ENCODE measurements at regions not wholly inside any gene's neighbourhood (a gene's known extent, or its start where the extent isn't known, plus 50 kb on each side); places are given as distances from the start of the nearest gene placed in this dataset.

DNA sequence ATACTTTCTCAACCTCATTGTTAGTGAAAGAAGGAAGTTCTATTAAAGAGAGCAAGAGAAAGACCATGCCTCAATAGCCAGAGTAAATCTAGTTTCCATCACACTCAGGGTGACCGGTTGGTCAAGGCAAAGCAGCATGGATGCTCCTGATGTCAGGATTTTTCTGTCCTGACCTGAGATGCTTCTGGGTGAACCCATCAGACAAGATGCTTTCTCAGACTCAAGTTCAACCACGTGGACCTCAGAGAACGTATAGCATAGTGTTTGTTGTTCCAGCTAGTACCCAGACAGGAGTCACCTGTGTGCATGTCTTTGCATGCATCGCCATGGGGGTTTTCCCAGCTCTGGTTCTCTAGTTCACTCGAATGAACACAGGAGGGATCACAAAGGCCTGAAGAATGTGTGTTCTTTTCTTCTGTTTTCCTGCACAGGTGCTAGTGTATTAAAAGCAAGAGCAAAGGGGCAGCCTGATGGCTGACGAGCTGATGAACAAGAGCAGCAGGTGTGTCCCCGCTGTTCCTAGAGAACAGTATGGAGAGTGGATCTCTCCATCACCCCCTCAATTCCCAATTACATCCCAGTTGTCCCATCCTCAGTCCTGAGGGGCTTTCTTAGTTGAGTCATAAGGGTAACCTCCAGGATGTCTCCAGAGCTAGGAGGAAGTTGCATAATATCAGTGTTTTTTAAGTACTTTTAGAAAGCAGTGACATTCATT, 110.5 kb upstream of the ENPP6 start:
- Histone ChIP-seq H4K91ac (ENCODE audit: insufficient read length, low read depth, low read length) (no peak overlapping the region), H2BK120ac (ENCODE audit: low read depth, low read length, poor library complexity, severe bottlenecking) (no peak overlapping the region), H3K79me1 (ENCODE audit: insufficient read depth, low read depth, low read length, poor library complexity, severe bottlenecking) (no peaks in the 10 kb centered on the region), H3K18ac (ENCODE audit: insufficient read length, low read depth, low read length) (no peak overlapping the region), H3K4ac (ENCODE audit: low read depth, low read length) (no peak overlapping the region), H4K5ac (ENCODE audit: insufficient read length, low read depth, low read length) (no peak overlapping the region), H2AK5ac (ENCODE audit: insufficient read length, low read length) (no peak overlapping the region), H3K56ac (ENCODE audit: insufficient read length, low read depth, low read length) (no peak overlapping the region), H3K27me3 (ENCODE audit: insufficient read depth, low read length) (no peaks in the 10 kb centered on the region), H3K14ac (ENCODE audit: insufficient read depth, low read length) (no peak overlapping the region), H3K4me2 (ENCODE audit: insufficient read depth, insufficient read length, low read length) (no peak overlapping the region), H2AFZ (ENCODE audit: low read length) (no peak overlapping the region), H2BK12ac (ENCODE audit: insufficient read length, low read depth, low read length) (no peak overlapping the region), H3K27ac (ENCODE audit: insufficient read length, low read depth, low read length) (no peak overlapping the region), H3K4me1 (ENCODE audit: insufficient read depth, low read length) (no peaks in the 10 kb centered on the region), H4K8ac (replicated peaks; ENCODE audit: insufficient read length, low read depth, low read length) (no peak overlapping the region), H4K20me1 (ENCODE audit: control insufficient read depth, insufficient read depth, insufficient read length) (no peaks in the 10 kb centered on the region), H3K23ac (ENCODE audit: insufficient read length, low read depth, low read length) (no peak overlapping the region), H2BK5ac (ENCODE audit: insufficient read length, low read length) (no peak overlapping the region), H2BK20ac (ENCODE audit: low read depth, low read length, poor library complexity, severe bottlenecking) (no peak overlapping the region), H3K9me3 (ENCODE audit: control insufficient read depth, low read depth, low read length) (no peaks in the 10 kb centered on the region), H3K79me2 (ENCODE audit: insufficient read depth, low read length) (no peaks in the 10 kb centered on the region), H2BK15ac (ENCODE audit: low read depth, low read length) (no peak overlapping the region), H3T11ph (ENCODE audit: low read length) (no peak overlapping the region), H3K9ac (ENCODE audit: extremely low read depth, insufficient read length, low read length) (no peak overlapping the region), H3K23me2 (ENCODE audit: insufficient read length, low read depth, low read length, poor library complexity, severe bottlenecking) (no peaks in the 10 kb centered on the region)
- Mint-ChIP-seq H3K4me3 (no peak overlapping the region), H3K9me3 (peaks cover 9 to 13% of the 10 kb centered on the region in 2 experiments; a peak in 3 of 5 replicates), H3K36me3 (ENCODE audit: insufficient read depth in 1 of 3, low read depth in 3 of 3) (peaks cover 0 to 13% (median 5%) of the 10 kb centered on the region in 3 experiments; a peak in 4 of 7 replicates), H3K27me3 (ENCODE audit: low read depth) (no peaks in the 10 kb centered on the region), H3K27ac (no peak overlapping the region), H3K4me1 (peaks cover 9 to 30% of the 10 kb centered on the region in 2 experiments; a peak in 3 of 4 replicates)
- TF ChIP-seq, protein P1, sequence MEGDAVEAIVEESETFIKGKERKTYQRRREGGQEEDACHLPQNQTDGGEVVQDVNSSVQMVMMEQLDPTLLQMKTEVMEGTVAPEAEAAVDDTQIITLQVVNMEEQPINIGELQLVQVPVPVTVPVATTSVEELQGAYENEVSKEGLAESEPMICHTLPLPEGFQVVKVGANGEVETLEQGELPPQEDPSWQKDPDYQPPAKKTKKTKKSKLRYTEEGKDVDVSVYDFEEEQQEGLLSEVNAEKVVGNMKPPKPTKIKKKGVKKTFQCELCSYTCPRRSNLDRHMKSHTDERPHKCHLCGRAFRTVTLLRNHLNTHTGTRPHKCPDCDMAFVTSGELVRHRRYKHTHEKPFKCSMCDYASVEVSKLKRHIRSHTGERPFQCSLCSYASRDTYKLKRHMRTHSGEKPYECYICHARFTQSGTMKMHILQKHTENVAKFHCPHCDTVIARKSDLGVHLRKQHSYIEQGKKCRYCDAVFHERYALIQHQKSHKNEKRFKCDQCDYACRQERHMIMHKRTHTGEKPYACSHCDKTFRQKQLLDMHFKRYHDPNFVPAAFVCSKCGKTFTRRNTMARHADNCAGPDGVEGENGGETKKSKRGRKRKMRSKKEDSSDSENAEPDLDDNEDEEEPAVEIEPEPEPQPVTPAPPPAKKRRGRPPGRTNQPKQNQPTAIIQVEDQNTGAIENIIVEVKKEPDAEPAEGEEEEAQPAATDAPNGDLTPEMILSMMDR (conservative IDR thresholded peaks at IDR 0.05), result no peak
- WGBS (ENCODE audit: extremely low coverage, insufficient read length, low lambda C conversion rate), result no CpG with 5 or more reads among the region's 7 CpGs
- DNase-seq, result no peak
